ENCODE measurements at regions not wholly inside any gene's neighbourhood (a gene's known extent, or its start where the extent isn't known, plus 50 kb on each side); places are given as distances from the start of the nearest gene placed in this dataset.

DNA sequence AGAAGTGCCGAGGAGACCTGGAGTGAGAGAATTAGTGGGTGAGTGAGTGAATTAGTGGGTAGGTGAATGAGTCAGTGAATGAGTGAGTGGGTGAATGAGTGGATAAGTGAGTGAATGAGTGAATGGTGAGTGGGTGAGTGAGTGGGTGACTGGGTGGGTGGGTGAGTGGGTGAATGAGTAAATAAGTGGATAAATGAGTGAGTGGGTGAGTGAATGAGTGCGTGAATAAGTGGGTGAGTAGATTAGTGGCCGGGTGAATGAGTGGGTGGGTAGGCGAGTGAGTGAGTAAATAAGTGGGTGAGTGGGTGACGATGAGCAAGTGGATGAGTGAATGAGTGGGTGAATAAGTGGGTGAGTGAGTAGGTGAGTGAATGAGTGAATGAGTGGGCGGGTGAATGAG is 243.7 kb upstream of the MGMT start:
- no peak for DNase-seq (ENCODE audit: low spot score)

DNA sequence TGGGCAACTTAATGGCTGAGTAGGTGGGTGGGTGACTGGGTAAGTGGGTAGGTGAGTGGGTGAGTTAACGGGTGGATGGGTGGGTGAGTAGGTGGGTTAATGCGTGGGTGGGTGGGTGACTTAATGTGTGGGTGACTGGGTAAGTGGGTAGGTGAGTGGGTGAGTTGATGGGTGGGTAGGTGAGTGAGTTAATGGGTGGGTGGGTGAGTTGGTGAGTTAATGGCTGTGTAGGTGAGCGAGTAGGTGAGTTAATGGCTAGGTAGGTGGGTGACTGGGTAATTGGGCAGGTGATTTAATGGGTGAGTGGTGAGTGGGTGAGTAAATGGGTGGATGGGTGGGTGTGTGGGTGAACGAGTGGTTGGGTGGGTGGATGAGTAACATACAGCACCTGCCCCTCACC is 243.0 kb upstream of the MGMT start:
- no peak for DNase-seq (ENCODE audit: low spot score)

DNA sequence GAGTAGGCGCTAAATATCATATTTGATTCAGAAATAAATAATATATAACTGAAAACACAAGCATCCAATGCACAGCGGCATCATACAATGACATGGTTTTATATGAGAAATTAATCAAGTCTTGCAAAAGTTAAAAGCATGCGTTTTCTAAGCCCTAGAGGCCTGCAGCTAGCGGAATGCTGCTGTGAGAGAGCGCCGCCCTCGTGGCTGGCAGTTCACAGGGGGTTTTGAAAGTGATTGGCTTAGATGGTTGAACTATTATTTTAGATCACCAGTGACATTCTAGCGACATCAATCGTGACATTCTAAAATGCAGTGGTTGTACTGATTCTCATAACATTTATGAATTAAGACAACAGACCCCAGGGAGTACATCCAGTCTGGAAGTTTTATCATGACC is 235.2 kb upstream of the MGMT start:
- no peak for DNase-seq (ENCODE audit: low spot score)

DNA sequence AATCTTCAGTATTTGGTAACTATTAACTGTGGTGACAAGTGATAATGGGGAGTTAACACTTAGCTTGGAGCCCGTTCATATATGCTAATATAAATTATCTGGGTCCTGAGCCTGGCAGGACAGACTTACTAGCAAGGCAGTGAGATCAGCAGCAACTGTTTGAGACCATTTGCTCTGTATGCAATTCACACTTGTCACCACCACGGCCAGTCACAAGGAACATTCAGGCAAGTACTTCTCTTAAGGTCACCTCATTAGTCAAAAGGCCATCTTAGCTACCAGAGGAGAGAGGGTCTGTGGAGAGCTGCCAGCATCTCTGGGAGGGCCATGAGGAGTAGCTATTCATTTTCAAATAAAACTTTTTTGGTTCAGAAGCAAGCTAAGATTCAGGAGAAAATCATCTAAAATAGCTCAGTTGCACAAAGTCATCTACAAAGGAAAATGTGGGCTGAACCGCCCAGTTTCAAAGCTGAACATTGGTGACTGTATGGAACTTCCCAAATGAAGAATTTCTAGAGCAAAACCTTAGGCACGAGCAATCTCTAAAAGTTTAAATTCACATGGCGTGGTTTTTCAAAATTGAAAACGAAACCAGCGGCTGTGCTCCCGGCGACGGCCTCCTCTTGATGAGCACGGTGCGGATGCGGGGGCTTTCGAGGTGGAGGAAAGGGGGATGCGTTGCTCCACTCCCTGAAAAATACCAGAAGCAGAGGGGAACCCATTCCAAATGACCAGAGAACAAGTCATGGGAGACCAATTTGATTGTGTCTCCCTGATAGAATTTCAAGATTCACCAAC is 233.5 kb upstream of the MGMT start:
- DNase-seq (ENCODE audit: low spot score) = no peak

DNA sequence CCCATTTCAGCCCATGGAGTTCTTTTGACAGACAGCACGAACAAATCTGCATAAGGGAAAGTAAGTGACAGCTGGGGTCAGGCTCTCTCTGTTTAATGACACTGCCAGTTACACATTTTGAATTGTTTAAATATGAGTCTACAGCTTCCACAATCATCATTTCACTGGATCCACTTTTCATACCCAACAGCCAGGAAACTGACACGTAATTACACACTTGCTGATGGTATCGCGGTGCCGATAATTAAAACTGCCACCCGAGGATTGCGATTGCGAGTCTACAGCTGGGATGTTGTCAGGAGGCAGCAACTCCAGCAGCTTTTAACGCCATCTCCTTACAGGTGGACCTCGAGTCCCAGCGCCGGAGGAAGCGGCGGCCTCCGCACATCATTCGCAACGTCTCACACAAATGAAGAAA is 230.8 kb upstream of the MGMT start:
- no peak for DNase-seq (ENCODE audit: low spot score)

DNA sequence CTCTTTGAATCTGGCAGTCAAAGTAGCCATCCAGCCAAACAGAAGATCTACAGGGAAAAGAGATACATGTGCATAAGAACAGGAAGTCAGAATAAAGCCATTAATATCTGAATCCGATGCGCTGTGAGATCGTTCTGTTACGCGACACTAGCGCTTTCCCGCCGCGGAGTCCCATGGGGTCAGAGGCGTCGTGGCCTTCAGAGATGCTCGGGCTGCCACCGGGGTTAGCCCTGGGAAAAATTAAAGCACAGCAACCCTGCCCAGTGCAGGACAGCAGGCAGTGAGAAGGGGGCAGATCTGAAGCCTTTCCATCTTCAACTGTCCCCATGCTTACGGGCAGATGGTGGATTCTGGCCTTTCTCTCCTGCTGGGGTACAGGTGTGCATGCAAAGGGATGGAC is 225.6 kb upstream of the MGMT start:
- DNase-seq (ENCODE audit: low spot score) = no peak

DNA sequence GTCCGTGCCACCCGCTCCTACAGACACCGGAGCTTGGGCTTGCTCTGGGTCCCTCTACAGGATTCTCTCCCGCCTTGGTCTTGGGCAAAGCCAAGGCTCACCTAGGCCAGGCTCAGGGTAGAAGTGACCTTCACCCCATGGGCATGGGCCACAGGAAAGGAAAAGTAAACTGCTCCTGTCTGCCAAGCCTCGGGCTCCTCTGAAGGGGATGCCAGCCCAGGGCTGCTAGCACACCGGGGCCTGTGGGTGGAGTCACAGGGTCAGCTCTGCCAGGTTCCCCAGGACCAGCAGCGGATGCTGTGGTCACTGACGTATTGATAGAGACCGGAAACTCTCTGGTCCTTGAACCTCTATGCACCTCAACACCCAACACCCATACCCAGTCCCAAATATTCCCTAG is 222.7 kb upstream of the MGMT start:
- DNase-seq (ENCODE audit: low spot score) = no peak

DNA sequence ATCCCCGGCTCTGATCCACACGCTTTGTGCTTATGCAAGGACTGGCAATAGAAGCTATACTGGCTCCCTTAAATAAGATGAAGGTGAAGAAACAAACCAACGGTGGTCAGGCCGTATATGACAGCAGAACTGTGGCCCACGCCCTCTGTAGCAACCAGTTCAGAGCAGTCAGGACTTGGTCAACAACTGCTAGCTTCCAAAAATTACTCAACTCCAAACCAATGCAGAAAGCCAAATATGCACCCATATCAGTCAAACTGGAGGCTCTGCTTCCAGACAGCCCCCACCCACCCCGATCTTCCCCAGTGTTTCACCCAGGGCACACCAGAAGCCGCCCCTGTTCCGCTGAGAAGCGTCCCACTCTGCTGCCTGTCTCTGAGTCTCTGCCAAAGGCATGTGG is 222.3 kb upstream of the MGMT start:
- DNase-seq (ENCODE audit: low spot score) = no peak

DNA sequence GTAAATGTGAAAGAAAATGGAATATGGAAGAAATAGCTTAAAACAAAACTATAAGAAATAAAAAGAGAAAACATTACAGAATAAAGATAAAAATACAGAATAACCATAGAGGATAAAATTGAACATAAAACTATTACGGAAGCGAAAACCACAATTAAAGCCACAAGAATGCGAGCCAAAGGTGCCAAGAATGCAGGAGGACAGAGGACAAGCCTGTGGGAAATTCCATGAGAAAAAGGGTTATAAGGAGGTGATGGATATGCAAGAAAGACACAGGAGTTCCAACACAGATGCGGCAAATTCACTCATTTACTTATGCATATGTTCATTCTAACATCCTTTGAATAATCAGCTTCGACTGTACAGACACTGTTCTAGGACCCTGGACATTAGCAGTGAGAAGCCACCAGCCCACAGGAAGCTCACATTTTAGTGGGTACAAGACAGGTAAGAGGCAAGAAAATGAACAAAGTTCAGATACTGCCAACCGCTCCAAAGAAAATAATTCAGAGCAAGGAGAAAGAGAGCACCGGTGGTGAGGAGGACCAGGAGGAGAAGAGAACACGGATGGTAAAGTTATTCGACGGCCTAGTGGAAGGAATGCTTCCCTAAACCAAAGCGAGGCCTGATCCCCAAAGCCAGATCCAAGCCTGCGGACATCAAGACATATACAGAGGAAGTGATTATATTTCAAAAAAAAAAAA is 213.7 kb upstream of the MGMT start:
- no peak for DNase-seq (ENCODE audit: low spot score)

DNA sequence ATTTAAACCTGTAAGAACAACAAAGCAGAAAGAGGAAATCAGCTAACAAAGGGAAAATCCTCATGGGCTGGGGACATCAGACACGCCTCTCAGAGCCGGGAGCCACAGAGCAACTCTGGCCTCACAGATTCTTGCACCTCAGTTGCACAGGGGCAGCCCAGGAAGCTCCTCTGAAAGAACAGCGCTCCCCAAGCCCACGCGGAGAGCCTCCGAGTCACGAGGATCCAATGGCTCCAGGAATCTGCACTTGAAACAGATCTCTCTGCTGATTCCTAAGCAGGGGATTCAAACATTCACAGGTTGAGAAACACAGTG is 213.2 kb upstream of the MGMT start:
- no peak for DNase-seq (ENCODE audit: low spot score)

DNA sequence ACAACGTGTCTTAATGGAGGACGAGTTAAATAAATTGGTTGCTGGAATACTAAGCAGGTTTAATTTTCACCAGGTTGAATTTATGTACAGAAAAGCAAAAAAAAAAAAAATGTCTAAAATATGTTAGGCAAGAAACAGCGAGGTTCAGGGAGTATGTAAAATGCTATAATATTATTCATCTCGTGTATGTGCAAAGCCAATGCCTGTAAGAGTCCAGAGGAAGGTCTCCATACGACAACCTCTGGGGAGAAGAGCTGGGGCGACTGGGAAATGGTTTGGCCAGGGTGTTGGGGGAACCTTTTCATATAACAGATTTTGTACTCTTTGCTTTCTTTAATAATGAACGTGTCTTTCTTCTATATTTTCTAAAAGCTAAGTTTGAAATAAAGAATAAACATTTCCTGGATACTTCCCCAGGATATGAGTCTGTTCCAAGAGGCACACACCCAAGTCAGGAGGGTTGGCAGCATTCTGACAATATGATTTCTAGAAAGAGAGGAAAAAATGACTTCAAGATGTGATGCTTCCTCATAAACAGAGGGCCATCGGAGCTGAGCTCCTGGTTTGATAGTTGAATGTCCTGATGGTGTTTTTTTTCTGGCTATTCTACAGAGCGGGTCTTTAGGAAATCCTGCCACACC is 208.6 kb upstream of the MGMT start:
- no peak for DNase-seq (ENCODE audit: low spot score)

DNA sequence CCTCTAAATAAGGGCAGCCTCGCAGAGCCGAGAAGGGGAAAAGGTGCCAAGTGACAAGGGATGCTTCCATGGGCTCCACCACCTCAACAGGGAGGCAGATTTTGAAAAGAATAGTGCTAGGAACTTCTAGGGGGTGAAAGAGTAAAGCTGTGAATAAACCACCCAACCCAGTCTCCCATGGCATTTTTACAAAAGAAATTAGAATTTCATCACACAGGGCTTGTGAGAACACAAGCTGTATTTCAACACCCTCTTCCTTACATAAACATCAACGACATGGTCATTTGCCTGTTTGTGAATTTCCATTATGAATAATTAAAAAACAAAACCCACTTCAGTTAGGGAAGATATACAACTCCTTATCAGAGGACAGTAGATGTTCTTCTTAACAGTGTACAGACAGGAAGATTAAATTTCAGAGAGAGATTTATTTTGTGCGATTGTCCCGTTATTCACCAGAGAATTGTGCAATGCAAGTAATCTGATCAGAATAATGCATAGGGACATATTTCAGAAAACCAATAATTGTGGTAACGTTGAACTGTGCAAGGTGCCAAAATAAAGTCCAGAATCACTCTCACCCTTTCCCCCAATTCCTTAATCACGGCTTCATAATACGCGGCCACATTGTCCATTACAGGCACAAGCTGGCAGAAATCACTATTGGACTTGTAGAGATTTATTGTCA is 207.8 kb upstream of the MGMT start:
- DNase-seq (ENCODE audit: low spot score) = no peak

DNA sequence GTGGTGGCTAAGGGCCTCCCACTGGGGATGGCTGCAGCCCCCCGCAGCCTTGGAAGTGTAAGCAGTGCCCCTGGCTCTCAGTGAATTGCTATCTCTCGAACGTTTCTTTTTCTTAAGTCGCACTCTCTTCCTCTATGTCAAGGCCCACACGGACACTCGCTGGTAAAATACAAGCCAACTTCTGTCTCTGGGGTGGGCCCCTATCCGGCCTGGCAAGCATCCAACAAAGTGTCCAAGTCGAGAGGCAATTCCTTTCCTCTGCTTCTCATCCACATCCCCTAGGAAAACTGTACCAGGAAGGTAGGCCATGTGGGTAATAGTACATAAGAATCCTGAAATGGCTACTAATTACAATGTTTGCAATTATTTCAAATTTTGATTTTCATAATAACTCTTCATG is 194.9 kb upstream of the MGMT start:
- no peak for DNase-seq (ENCODE audit: low spot score)

DNA sequence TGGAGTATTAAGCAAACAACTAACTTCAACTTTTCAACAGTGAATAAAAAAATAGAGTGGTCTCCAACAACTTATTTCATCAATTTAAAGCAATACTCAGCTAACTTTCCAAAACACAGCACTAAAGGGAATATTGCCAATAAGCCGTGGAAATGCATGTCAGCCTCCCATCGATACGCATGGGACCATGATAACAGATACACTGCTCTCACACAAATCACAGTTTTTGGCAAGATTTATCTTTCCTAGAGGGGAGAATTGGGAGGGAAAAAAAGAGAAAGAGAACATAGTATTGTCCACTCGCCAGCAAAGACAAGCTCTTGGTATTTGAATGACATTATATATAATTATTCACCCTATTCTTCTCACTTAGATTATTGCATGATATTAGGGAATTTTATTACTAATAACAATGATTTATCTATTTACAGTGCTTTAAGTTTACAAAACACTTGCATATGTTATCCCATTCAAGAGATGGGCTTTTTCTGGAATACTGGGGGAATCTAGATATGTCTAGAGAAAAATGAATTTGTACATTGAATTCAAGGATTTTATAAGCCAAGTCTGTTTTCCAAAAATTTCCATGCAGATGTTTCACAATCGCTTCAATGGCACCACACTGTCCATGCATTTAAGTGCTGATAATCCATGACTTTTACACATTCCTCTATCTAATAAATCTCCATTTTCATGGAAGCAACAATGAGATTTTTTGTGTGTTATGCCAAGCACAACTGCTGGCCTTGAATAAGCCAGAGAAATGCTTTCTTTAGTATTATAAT is 194.0 kb upstream of the MGMT start:
- DNase-seq (ENCODE audit: low spot score) = no peak

DNA sequence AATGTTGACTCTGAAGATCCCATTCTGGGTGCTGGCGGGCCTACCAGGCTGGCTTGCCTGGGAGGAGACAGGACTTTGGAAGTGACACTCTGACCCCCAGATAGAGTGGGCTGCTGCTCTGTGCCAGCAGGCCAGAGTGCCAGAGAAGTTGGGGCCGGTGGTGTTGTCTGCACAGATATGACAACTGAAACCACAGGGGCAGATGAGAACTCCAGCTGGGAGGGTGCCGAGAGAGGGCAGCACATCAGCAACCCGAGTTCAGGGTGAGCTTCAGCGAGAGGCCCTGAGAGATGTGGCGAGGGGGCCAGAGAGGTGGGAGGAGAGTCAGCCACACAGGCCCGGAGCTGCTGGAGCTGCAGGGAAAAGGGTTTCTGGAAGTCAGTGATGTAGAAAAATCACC is 193.2 kb upstream of the MGMT start:
- no peak for DNase-seq (ENCODE audit: low spot score)

DNA sequence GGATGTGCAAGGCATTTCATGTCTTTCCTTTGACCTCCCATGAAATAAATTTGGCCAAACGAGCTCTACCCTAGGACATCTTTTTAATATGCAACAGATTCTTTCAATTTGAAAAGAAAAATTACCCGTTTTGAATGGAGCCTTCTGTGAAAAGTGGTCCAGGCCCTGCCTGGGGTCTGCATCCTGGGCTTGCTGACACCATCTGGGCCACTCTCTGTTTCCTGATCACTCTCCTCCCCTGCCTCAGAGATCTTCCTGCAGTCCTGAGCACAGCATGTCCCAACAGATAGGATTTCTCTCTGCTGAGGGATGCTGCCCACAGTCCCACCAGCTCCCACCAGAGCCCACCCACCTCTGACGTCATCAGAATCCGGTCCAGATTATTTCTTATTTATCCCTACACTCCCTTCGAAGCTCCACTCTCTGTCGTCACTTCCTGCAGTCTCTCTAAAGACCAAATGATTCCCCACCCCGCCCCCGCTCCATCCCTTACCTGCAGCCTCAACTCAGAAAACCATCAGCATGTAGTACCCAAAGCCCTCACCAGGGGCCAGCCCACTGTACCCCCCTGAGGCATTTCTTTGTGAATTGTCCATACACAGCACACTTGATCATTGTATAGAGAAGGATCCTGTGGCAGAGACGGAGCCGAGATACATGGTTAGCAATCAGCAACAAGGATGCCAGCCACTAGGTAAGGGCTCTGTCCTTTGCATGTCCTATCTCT is 192.1 kb upstream of the MGMT start:
- no peak for DNase-seq (ENCODE audit: low spot score)

DNA sequence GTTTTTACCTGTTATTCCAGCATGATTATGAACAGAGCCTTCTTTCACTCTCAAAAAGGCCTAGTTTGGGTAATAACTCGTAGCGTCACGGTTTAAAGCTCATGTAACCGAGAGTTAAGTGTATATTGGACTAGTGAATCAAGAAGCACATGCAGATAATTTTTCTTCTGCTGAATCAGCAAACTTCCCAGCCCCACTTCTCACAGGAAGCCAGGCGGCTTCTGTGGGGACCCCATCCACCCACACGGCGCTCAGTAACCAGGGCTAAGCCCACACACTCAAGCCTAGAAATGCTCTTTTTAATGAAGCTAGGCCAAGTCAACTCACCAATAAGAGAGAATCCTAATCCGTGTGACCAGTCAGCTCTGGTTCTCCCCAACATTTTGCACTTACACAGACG is 191.2 kb upstream of the MGMT start:
- DNase-seq (ENCODE audit: low spot score) = no peak

DNA sequence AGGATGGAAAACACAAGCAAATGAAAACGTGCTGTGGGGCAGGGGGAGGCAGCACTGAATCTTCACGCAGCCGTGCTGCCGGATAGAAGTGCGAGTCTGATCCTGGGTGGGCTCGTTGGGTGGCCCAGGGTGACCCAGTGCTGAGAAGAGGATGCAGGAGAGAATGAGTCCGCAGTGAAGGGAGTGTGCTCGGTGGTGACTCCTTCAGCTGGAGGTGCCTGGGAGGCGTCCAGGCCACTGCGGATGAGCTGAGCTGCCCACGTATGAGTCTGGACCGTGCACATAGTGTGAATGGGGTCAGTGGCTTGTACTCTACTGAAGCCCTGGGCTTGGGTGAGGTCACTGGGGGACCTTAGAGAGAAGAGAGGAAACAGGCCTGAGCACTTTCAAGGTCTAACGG is 190.0 kb upstream of the MGMT start:
- DNase-seq (ENCODE audit: low spot score) = no peak

DNA sequence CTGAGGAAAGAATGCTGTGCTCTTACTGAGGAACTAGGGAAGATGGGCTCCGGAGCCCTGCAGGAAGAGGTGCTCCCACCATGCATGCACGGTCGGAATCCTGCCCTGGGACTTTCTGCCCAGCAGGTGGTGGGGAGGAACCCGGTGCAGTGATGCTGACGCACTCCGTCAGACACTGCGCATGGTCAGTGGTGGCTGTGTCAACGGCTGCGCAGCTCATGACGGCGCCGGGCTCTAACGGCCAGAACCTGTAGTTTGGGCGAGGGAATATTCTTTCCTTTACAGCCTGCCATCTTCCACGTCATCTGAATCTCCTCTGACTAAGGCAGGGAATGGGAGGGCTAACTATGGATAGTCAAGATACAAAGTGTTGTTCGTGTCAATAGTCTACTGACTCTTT is 189.2 kb upstream of the MGMT start:
- no peak for DNase-seq (ENCODE audit: low spot score)

DNA sequence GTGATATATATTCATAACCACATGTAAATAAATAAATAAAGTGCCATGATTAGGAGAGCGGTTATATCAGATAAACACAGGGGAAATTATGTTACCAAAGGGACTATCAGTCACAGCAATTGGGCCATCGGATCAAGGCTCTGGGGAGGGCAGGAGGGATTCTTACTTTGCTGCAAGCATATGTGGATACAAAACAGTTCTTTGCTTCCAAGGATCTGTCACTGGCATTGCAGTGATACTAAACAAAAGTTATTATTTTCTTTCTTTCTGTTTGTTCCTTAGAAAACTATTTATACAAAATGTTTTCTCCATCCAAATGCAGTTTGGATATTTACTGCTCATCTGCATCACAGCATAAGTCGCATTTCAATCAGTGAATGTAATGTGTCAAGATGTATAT is 188.4 kb upstream of the MGMT start:
- no peak for DNase-seq (ENCODE audit: low spot score)

DNA sequence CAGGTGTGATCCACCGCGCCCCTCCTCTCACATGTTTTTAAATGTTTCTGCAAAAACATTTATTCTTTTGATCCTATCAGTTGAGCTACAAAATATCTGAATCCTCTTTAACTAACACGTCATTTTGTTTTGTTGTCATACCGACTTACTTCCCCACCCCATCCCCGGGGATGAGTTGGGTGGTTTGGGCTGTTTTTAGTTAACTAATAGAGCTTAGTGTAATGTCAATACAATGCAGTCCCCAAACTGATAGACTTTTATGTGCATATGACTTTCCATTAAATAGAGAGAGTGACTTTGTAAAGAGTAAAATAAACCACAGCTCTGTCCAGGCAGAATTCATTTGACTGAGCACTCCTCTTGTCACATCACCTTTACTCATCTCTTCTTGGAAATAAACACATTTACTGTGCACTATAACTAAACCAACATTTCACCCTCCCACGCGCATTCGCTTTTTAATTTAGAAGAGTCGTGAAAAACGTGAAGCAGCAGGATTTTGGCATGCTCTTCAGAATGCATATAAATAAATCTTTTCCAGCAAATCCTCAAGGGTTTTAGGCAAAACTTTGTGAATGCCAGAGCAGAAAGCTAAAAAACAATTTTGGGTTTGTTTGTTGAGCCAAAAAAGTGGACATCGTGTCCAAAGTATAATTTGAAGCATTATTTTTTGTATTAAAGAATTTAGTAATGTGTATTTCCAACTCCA is 187.4 kb upstream of the MGMT start:
- no peak for DNase-seq (ENCODE audit: low spot score)
